Hematopoietic multipotent progenitor cell treated with erythropoietin and hydrocortisone succinate and interleukin-3 and kit ligand, for 15 days (in vitro differentiated cells): ENCODE measurements at regions not wholly inside any gene's neighbourhood (a gene's known extent, or its start where the extent isn't known, plus 50 kb on each side); places are given as distances from the start of the nearest gene placed in this dataset.
A peak's percentile ranks its signal among the peaks of the same experiment; 100 is the strongest.
"Not testable (repeated sequence)": the region's sequence is repeated elsewhere in the genome, so short reads cannot be mapped to it uniquely, and the experiment has no call there.

Source experiments
- DNase-seq: peaks from one replicate; pipeline ENCODE4 v3.0.0-alpha.2; 2015; ENCODE audit warnings: low spot score

DNA sequence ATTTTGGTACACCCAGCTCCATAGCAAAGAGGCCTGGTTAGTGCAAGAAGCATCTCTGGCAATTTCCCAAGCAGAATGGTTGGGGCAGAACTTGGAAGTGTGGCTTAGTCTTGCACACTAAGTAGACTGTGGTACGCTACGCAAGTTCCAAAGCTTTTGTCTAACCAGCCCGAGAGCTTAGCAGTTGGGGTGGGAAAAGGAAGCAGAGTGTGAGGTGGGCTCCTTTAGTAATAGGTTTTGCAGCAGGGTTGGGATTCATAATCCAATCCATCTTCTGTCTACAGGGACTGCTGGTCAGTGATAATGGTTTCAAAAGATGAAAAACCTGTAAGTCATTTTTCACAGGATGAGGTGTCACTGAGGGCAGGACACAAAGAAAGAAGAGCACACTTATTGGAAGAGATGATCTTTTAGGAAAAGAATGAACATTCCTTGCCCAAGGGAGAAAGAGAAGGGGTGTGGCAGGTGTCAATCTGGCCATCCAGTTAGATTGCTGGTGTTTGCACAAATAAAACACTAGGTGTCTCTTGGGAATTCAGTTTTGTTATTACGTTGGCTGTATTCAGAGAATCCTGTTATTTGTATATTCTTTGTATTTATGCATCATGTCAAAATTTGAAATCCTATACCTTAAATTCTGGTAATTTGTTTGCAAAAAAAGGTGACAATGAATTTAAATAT, 244.3 kb downstream of the GPAT3 start:
- DNase-seq: no peak

GRCh38 chr4:83779103-83780052, 243.5 kb downstream of the GPAT3 start:
- no peak for DNase-seq

DNA sequence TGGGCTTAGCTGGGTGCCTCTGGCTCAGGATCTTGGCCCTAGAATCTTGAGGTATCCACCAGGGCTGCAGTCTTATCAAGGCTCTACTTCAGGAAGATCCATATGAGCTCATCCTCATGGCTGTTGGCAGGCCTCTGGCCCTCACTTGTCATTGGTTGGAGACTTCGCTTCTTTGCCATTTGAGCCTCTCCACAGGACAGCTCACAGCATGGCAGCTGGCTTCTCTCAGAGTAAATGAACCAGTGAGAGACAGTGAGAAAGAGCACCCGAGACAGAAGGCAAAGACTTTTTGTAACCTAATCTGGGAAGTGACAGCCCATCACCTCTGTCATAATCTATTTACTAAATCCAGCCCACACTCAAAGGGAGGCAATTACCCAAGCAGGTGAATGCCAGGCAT, 236.8 kb downstream of the GPAT3 start:
- DNase-seq: no peak

DNA sequence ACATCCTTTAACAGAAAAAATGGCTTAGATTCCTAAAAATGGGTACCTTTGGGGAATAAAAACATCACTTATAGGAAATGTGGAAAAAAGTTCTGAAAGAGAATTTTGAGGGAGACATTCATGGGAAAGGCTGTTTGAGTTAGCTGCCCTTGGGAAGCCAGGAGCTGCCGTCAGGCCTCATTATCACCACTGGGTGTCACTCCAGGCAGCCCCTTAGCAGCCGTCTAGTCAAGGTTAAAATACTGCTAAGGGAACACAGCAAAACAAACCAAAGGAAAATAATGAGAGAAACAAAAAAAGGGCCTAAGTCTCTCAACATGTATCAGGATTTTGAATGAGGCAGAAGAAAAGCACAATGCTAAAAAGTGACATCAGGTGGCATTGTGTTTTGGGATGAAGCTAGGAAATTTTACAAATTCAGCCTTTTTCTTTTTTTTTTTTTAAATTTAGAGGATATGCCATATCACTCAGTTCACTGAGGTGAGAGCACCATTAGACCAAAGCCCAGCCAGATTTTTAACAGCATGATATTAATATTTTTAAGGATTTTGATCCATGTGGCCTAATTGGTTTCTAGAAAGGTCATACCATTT, 235.3 kb downstream of the GPAT3 start:
- DNase-seq: peak; percentile 34

GRCh38 chr4:83768146-83768545, 232.2 kb downstream of the GPAT3 start:
- DNase-seq: no peak

DNA sequence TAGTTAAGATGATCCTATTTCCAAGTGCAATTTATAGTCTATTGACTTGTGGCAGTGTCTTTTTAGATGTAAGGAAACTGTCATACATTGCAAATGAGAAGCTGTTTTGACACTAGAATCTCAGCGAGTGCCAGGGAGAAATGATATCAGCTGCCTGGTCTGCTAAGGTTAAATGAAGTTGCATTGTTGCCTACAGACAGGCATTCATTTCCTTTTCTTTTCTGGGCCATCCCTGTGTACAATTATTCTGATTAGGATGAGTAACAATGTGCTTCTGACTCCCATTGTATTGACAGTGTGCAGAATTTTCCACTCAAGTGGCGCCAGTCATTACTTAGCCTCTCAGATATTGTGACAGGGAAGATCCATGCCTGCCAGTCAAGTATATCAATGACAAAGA, 231.2 kb downstream of the GPAT3 start:
- DNase-seq: no peak

- DNase-seq: no peak
These were observed 223.7 kb downstream of the GPAT3 start for GRCh38 chr4:83759611-83760010.

GRCh38 chr4:83758285-83758684, 222.4 kb downstream of the GPAT3 start:
- peak; percentile 49 for DNase-seq

DNA sequence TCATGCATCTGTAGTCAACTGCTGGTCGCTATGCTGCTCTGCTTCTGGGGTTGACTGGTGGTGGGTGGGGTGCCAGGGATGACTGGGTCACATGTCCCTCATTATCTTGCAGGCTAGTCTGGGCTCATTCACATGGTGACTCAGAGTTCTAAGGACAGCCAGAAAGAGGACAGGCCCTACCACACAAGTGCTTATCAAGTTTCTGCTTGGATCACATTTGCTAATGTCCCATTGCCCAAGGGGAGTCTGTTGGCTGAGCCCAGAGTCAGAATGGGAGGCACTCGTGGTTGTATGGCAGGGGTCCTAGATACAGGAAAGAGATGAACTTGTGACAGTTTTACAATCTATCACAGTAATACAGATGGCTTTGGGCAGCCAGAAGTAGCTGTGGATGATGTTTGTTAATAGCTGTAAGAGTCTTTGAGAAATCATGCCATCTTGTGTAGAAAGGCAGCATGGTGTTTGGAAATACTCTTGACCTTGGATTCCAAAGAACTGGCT, 221.3 kb downstream of the GPAT3 start:
- peak; percentile 89 for DNase-seq

- DNase-seq: no peak
These were observed 217.4 kb downstream of the GPAT3 start for GRCh38 chr4:83753260-83753659.

DNA sequence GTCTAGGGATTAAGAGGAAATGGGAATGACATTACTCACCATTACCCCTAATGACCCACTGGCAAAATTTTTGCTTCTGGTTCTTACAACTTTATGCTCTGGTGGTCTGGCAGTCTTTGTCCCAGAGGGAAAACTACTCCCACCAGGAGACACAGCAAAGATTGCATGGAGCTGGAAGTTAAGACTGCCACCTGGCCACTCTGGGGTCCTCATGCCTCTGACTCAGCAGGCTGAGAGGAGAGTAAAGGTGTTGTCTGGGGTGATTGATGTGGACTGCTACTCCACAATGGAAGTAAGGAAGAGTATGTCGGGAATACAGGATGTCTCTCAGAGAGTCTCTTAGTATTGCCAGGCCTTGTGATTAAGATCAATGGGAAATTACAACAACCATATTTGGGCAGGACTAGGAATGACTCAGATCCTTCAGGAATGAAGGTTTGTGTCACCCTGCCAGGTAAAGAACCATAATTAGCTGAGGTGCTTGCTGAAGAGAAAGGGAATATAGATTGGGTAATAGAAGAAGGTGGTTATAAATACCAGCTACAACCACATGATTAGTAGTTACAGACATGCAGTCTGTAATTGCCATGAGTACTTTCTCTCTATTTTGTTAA, 215.5 kb downstream of the GPAT3 start:
- no peak for DNase-seq

- DNase-seq: no peak
These were observed 212.8 kb downstream of the GPAT3 start for GRCh38 chr4:83748711-83749110.

GRCh38 chr4:83738895-83739294, 203.0 kb downstream of the GPAT3 start:
- no peak for DNase-seq

- DNase-seq: no peak
These were observed 198.7 kb downstream of the GPAT3 start for GRCh38 chr4:83734576-83734975.

DNA sequence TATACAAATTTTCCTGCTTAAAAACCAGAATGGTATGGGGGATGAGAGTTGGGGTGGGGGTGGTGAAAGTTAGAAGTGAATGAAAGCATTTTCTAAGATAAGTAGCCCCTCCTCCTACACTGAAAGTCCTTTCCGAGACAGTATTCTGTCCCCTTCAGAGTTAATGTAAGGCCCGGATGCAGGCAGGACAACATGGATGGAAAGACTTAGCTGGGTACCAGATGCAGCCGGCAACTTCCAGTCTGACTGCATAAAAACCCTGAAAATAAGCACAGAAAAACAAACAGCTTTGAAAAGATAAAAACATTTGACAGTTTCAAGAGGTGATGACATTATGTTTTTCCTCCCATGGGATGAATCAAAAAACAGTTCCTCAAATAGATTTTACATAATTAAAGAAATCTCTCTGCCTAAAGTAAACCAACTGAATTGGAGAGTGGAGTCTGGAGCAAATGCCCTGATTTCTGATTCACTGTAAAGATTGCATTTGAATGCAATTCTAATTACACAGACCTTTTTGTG, 196.3 kb downstream of the GPAT3 start:
- no peak for DNase-seq

DNA sequence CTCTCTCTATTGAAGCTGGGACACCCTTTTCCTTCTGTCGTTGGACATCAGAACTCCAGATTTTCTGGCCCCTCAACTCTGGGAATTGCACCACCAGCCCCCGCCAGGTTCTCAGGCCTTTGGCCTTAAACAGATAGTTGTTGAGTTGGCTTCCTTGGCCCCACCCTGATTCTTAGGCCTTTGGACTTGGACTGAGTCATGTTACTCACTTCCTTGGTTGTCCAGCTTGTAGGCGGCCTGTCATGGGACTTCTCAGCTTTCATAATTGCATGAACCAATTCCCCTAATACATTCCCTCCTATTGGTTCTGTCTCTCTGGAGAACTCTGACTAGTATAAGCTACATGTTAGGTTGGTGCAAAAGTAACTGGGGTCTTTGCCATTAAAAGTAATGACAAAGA, 195.7 kb downstream of the GPAT3 start:
- DNase-seq: no peak

DNA sequence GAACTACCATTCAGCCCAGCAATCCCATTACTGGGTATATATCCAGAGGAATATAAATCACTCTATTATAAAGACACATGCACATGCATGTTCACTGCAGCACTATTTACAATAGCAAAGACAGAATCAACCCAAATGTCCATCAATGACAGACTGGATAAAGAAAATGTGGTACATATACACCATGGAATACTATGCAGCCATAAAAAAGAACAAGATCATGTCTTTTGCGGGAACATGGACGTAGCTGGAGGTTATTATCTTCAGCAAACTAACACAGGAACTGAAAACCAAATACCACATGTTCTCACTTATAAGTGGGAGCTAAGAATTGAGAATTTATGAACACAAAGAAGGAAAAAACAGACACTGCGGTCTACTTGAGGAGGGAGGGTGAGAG, 195.1 kb downstream of the GPAT3 start:
- not testable (repeated sequence) for DNase-seq

- no peak for DNase-seq
These were observed 192.3 kb downstream of the GPAT3 start for GRCh38 chr4:83728191-83728590.

DNA sequence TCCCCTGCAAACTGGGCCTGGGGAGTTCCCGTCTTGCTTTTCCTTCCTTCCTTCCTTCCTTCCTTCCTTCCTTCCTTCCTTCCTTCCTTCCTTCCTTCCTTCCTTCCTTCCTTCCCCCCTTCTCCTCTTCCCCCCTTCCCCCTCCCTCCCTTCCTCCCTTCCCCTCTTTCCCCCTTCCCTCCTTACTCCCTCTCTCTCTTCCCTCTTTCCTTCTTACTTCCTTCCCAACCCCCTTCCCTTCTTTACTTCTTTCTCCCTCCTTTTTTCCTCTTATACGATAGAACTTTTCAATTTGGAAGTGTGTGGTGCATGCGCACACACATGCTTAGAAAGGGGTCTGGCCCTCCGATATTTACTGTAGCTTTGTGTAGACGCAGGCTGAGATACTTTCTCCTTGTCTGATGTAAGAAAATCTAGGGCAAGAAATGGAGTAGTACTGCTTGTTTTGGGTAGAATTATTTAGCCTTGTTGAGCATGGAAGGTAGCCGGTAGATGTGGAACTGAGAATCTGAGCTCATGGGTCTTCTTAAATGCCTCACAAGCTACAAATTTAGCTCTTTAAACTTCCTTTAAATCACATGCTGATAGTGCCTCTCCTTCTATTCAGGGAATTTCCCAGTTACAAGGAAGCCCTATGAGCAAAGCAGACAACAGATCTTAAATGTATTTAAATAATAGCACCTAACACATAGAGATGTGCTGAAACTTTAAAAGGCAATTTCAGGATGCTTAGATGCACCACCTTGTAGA, 189.6 kb downstream of the GPAT3 start:
- DNase-seq: no peak

DNA sequence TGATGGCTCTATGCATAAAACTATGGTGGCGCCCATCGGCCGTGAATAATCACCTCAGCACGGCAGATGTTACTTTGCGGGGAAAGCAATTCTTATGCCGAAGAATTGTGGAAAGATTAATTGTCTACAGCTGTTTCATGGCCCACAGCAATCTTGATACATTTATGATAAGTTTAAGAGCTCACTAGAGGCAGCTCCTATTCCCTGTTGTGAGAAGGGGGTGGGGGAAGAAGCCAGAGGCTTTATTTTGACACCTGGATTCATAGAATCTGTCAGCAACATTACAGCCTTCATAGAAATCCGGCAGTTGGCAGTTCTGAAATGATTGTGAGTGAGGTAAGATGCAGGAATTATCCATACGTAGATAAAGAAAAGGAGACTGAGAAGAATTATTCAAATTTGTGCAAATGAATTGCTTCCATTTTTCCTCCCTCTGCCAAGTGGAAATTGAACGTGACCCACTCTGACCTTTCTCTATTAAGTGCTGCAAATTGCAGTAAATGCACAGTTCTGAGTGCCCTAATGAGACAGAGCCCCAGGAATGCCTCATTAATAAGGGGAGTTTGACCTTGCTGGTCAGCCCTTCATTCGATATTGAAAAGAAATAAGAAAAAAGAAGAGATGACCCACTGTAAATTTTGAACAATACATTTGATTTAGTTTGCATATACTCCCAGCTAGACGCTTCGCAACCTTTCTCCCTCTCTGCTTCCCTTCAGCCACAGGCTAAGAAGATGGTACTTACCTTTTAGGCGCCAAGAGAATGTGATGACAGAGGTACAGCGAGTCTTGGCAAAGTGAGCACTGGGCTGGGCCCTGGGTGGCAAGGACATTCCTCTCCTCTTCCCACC, 188.8 kb downstream of the GPAT3 start:
- DNase-seq: no peak
